Mucosa of rectum (tissue), 2 donors: ENCODE measurements at regions not wholly inside any gene's neighbourhood (a gene's known extent, or its start where the extent isn't known, plus 50 kb on each side); places are given as distances from the start of the nearest gene placed in this dataset.

ENCODE experiments used
- H3K27ac ChIP-seq, 2 donors: one replicate each; pipeline ENCODE4 v1.7.0; 2013; ENCODE audit warnings: inconsistent platforms in 2 of 2, low read depth in 2 of 2, low read length in 2 of 2
- H3K27me3 ChIP-seq, 2 donors: one replicate each; pipeline ENCODE4 v1.7.0; 2013; ENCODE audit warnings: low read length in 2 of 2; ENCODE audit not compliant: control insufficient read depth in 2 of 2, insufficient read depth in 2 of 2
- H3K36me3 ChIP-seq, 2 donors: one replicate each; pipeline ENCODE4 v1.7.0; 2013; ENCODE audit warnings: low read length in 2 of 2; ENCODE audit not compliant: control insufficient read depth in 2 of 2, insufficient read depth in 2 of 2
- H3K4me1 ChIP-seq, 2 donors: one replicate each; pipeline ENCODE4 v1.7.0; 2013; ENCODE audit warnings: low read length in 2 of 2, mild to moderate bottlenecking in 1 of 2; ENCODE audit not compliant: control insufficient read depth in 2 of 2, insufficient read depth in 2 of 2
- H3K4me3 ChIP-seq, 2 donors: one replicate each; pipeline ENCODE4 v1.7.0; 2013; ENCODE audit warnings: low read length in 2 of 2
- H3K9ac ChIP-seq, 2 donors: one replicate each; pipeline ENCODE4 v1.7.0; 2013; ENCODE audit warnings: low read length in 2 of 2, low read depth in 1 of 2, mild to moderate bottlenecking in 1 of 2
- H3K9me3 ChIP-seq, 2 donors: one replicate each; pipeline ENCODE4 v1.7.0; 2013; ENCODE audit warnings: low read length in 2 of 2; ENCODE audit not compliant: control insufficient read depth in 2 of 2
- donor health status: healthy.
- donor health status: Normal muscosa, but diverticular disease.

GRCh38 chr2:195419033-195419432 is 238.0 kb upstream of the SLC39A10 start:
- H3K27ac ChIP-seq, result no peak overlapping the region
- H3K36me3 ChIP-seq, result no peaks in the 10 kb centered on the region
- H3K9ac ChIP-seq, result no peak overlapping the region
- no peak overlapping the region for H3K4me3 ChIP-seq
- no peaks in the 10 kb centered on the region for H3K9me3 ChIP-seq
- H3K4me1 ChIP-seq, result no peaks in the 10 kb centered on the region
- no peaks in the 10 kb centered on the region for H3K27me3 ChIP-seq

GRCh38 chr2:195414537-195415100 is 242.4 kb upstream of the SLC39A10 start:
- no peaks in the 10 kb centered on the region for H3K9me3 ChIP-seq
- no peaks in the 10 kb centered on the region for H3K27me3 ChIP-seq
- no peak overlapping the region for H3K4me3 ChIP-seq
- H3K27ac ChIP-seq, result no peak overlapping the region
- H3K9ac ChIP-seq, result no peak overlapping the region
- H3K36me3 ChIP-seq, result no peaks in the 10 kb centered on the region
- H3K4me1 ChIP-seq, result no peaks in the 10 kb centered on the region

- no peaks in the 10 kb centered on the region for H3K27me3 ChIP-seq
- no peak overlapping the region for H3K9ac ChIP-seq
- no peak overlapping the region for H3K4me3 ChIP-seq
- H3K4me1 ChIP-seq, result no peaks in the 10 kb centered on the region
- H3K27ac ChIP-seq, result no peak overlapping the region
- no peaks in the 10 kb centered on the region for H3K36me3 ChIP-seq
- no peaks in the 10 kb centered on the region for H3K9me3 ChIP-seq
Measured at GRCh38 chr2:195413944-195414343, 243.1 kb upstream of the SLC39A10 start.

GRCh38 chr2:195413422-195413821 is 243.6 kb upstream of the SLC39A10 start:
- Histone ChIP-seq H3K9me3 (no peaks in the 10 kb centered on the region), H3K27me3 (no peaks in the 10 kb centered on the region), H3K4me1 (no peaks in the 10 kb centered on the region), H3K4me3 (no peak overlapping the region), H3K27ac (no peak overlapping the region), H3K9ac (no peak overlapping the region), H3K36me3 (no peaks in the 10 kb centered on the region)

- H3K4me3 ChIP-seq, result no peak overlapping the region
- H3K27me3 ChIP-seq, result no peaks in the 10 kb centered on the region
- H3K4me1 ChIP-seq, result no peaks in the 10 kb centered on the region
- H3K27ac ChIP-seq, result no peak overlapping the region
- no peaks in the 10 kb centered on the region for H3K36me3 ChIP-seq
- no peak overlapping the region for H3K9ac ChIP-seq
- H3K9me3 ChIP-seq, result no peaks in the 10 kb centered on the region
Measured at GRCh38 chr2:195411219-195411687, 245.8 kb upstream of the SLC39A10 start.

GRCh38 chr2:195410074-195410671 is 246.9 kb upstream of the SLC39A10 start:
- H3K9ac ChIP-seq, result no peak overlapping the region
- no peak overlapping the region for H3K27ac ChIP-seq
- no peaks in the 10 kb centered on the region for H3K4me1 ChIP-seq
- H3K4me3 ChIP-seq, result no peak overlapping the region
- H3K9me3 ChIP-seq, result no peaks in the 10 kb centered on the region
- H3K27me3 ChIP-seq, result no peaks in the 10 kb centered on the region
- H3K36me3 ChIP-seq, result no peaks in the 10 kb centered on the region

- H3K27me3 ChIP-seq, result no peaks in the 10 kb centered on the region
- H3K4me1 ChIP-seq, result no peaks in the 10 kb centered on the region
- H3K36me3 ChIP-seq, result no peaks in the 10 kb centered on the region
- no peak overlapping the region for H3K27ac ChIP-seq
- no peak overlapping the region for H3K4me3 ChIP-seq
- H3K9me3 ChIP-seq, result no peaks in the 10 kb centered on the region
- no peak overlapping the region for H3K9ac ChIP-seq
Measured at GRCh38 chr2:195408811-195409210, 248.2 kb upstream of the SLC39A10 start.

- Histone ChIP-seq H3K4me3 (no peak overlapping the region), H3K9ac (no peak overlapping the region), H3K36me3 (no peaks in the 10 kb centered on the region), H3K27ac (no peak overlapping the region), H3K27me3 (no peaks in the 10 kb centered on the region), H3K4me1 (no peaks in the 10 kb centered on the region), H3K9me3 (no peaks in the 10 kb centered on the region)
Measured at GRCh38 chr2:195408196-195408595, 248.8 kb upstream of the SLC39A10 start.

- Histone ChIP-seq H3K27ac (no peak overlapping the region), H3K9me3 (no peaks in the 10 kb centered on the region), H3K36me3 (no peaks in the 10 kb centered on the region), H3K27me3 (no peaks in the 10 kb centered on the region), H3K4me3 (no peak overlapping the region), H3K4me1 (no peaks in the 10 kb centered on the region), H3K9ac (no peak overlapping the region)
Measured at GRCh38 chr2:195407783-195408182, 249.2 kb upstream of the SLC39A10 start.

- no peaks in the 10 kb centered on the region for H3K9me3 ChIP-seq
- no peak overlapping the region for H3K27ac ChIP-seq
- H3K4me3 ChIP-seq, result no peak overlapping the region
- no peak overlapping the region for H3K9ac ChIP-seq
- no peaks in the 10 kb centered on the region for H3K36me3 ChIP-seq
- H3K4me1 ChIP-seq, result no peaks in the 10 kb centered on the region
- no peaks in the 10 kb centered on the region for H3K27me3 ChIP-seq
Measured at GRCh38 chr2:195406886-195407603, 250.0 kb upstream of the SLC39A10 start.
